ENCODE measurements at regions not wholly inside any gene's neighbourhood (a gene's known extent, or its start where the extent isn't known, plus 50 kb on each side); places are given as distances from the start of the nearest gene placed in this dataset.

GRCh38 chr14:98391061-98391460, 880.9 kb downstream of the BCL11B start:
- H3K27me3 Mint-ChIP-seq (ENCODE audit: insufficient read depth) = no peaks in the 10 kb centered on the region
- peaks cover 64% of the 10 kb centered on the region for H3K9me3 Mint-ChIP-seq
- TF ChIP-seq, protein P1, sequence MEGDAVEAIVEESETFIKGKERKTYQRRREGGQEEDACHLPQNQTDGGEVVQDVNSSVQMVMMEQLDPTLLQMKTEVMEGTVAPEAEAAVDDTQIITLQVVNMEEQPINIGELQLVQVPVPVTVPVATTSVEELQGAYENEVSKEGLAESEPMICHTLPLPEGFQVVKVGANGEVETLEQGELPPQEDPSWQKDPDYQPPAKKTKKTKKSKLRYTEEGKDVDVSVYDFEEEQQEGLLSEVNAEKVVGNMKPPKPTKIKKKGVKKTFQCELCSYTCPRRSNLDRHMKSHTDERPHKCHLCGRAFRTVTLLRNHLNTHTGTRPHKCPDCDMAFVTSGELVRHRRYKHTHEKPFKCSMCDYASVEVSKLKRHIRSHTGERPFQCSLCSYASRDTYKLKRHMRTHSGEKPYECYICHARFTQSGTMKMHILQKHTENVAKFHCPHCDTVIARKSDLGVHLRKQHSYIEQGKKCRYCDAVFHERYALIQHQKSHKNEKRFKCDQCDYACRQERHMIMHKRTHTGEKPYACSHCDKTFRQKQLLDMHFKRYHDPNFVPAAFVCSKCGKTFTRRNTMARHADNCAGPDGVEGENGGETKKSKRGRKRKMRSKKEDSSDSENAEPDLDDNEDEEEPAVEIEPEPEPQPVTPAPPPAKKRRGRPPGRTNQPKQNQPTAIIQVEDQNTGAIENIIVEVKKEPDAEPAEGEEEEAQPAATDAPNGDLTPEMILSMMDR (IDR thresholded peaks at IDR 0.05) = no peak
- H3K4me3 Mint-ChIP-seq = no peak overlapping the region
- H3K36me3 Mint-ChIP-seq (ENCODE audit: low read depth) = no peaks in the 10 kb centered on the region
- no peaks in the 10 kb centered on the region for H3K4me1 Mint-ChIP-seq (ENCODE audit: low read depth)
- no peak for DNase-seq
- H3K27ac Mint-ChIP-seq = no peak overlapping the region

DNA sequence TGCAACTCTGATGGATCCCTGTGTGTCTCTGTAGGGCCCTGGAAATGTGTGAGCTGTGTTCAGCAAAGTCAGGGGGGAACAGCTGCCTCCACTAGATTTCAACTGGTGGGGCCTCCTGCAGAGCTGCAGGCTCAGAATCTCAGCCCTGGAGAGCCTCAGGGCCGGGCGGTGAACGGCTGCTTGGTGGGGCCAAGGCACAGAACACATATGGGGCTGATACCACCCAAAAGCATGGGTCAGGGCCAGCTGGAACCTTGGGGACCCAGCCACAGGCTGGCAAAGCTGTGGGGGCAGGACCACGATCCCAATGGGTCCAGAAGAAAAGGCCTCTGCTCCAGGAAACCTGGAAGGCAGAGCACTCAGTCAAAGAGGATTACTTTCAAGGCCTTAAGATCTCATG, 878.5 kb downstream of the BCL11B start:
- no peak for DNase-seq
- Mint-ChIP-seq H3K27ac (no peak overlapping the region), H3K36me3 (ENCODE audit: low read depth) (0 out of 2 replicates have a peak, but pooled peaks cover 3% of the 10 kb centered on the region), H3K4me3 (no peak overlapping the region), H3K4me1 (ENCODE audit: low read depth) (no peaks in the 10 kb centered on the region), H3K9me3 (peaks cover 72% of the 10 kb centered on the region), H3K27me3 (ENCODE audit: insufficient read depth) (no peaks in the 10 kb centered on the region)
- TF ChIP-seq, protein P1 (IDR thresholded peaks at IDR 0.05) = no peak

DNA sequence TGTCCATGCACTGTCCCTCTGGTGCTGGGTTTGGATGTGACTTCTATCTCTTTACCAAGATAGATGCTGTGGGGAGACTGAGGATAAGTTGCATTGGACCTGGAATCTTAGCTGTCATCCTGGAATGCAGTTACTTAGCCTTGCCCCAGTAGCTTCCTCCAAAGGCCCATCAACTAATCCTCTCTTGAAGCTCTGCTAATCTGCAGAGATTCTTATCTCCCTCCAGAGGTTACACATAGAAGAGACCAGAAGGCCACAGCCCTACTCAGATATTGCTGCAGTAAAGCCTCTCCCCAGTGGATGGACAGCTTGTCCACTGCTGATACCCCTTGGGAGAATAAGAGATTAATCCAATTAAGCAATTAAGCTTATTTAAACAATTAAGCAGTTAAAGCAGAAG, 867.2 kb downstream of the BCL11B start:
- TF ChIP-seq, protein P1 (IDR thresholded peaks at IDR 0.05) = no peak
- Mint-ChIP-seq H3K27me3 (ENCODE audit: insufficient read depth) (no peaks in the 10 kb centered on the region), H3K36me3 (ENCODE audit: low read depth) (no peaks in the 10 kb centered on the region), H3K4me3 (no peak overlapping the region), H3K4me1 (ENCODE audit: low read depth) (no peaks in the 10 kb centered on the region), H3K9me3 (peaks cover 51% of the 10 kb centered on the region), H3K27ac (no peak overlapping the region)
- DNase-seq = no peak

DNA sequence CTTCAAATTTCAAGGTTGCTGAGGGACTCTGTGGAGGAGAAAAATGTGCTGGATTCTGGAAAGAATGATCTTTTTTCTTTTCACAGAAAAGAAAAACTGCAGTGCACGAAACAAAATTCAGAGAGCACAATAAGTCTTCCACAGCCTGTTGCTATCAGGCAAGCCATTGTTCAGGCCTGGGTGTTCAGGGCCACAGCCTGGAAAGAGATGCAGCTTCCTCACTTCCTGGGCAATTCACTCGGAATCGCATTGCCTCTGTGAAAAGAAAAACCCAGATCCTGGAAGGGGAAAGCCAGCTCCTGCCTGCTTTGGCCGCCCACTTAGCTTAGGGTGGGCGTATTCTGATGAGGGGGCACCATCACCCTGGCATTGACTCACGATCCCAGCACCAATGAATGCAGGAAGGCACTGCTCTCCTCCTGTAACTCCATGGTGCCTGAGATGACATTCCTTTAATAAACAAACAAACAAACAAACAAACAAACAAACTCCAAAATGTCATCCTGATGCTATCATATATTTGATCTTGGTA, 863.9 kb downstream of the BCL11B start:
- H3K27ac Mint-ChIP-seq = no peak overlapping the region
- no peak for DNase-seq
- H3K4me3 Mint-ChIP-seq = no peak overlapping the region
- peaks cover 74% of the 10 kb centered on the region for H3K9me3 Mint-ChIP-seq
- TF ChIP-seq, protein P1 (IDR thresholded peaks at IDR 0.05) = no peak
- no peaks in the 10 kb centered on the region for H3K27me3 Mint-ChIP-seq (ENCODE audit: insufficient read depth)
- no peaks in the 10 kb centered on the region for H3K36me3 Mint-ChIP-seq (ENCODE audit: low read depth)
- no peaks in the 10 kb centered on the region for H3K4me1 Mint-ChIP-seq (ENCODE audit: low read depth)

GRCh38 chr14:98408713-98409112, 863.3 kb downstream of the BCL11B start:
- TF ChIP-seq, protein P1 (IDR thresholded peaks at IDR 0.05) = no peak
- no peak for DNase-seq
- no peak overlapping the region for H3K4me3 Mint-ChIP-seq
- H3K36me3 Mint-ChIP-seq (ENCODE audit: low read depth) = no peaks in the 10 kb centered on the region
- no peaks in the 10 kb centered on the region for H3K27me3 Mint-ChIP-seq (ENCODE audit: insufficient read depth)
- no peaks in the 10 kb centered on the region for H3K4me1 Mint-ChIP-seq (ENCODE audit: low read depth)
- H3K9me3 Mint-ChIP-seq = peaks cover 72% of the 10 kb centered on the region
- no peak overlapping the region for H3K27ac Mint-ChIP-seq

GRCh38 chr14:98411154-98411553, 860.8 kb downstream of the BCL11B start:
- Mint-ChIP-seq H3K9me3 (peaks cover 60% of the 10 kb centered on the region), H3K36me3 (ENCODE audit: low read depth) (no peaks in the 10 kb centered on the region), H3K4me3 (no peak overlapping the region), H3K4me1 (ENCODE audit: low read depth) (no peaks in the 10 kb centered on the region), H3K27me3 (ENCODE audit: insufficient read depth) (no peaks in the 10 kb centered on the region), H3K27ac (no peak overlapping the region)
- DNase-seq = no peak
- TF ChIP-seq, protein P1 (IDR thresholded peaks at IDR 0.05) = no peak
